GM23248 (cell line): ENCODE measurements at regions not wholly inside any gene's neighbourhood (a gene's known extent, or its start where the extent isn't known, plus 50 kb on each side); places are given as distances from the start of the nearest gene placed in this dataset.

Experiments
- EZH2 ChIP-seq: fragments of 200-600 bp; sonication (generic); IDR thresholded peaks from 2 replicates; pipeline ENCODE4 v1.6.1; 2018; ENCODE audit warnings: antibody characterized with exemption, mild to moderate bottlenecking; ENCODE audit not compliant: insufficient read depth, poor library complexity, severe bottlenecking
- EZH2phosphoT487 ChIP-seq: fragments of 200-600 bp; sonication (generic); IDR thresholded peaks from 2 replicates; pipeline ENCODE4 v1.6.1; 2018; ENCODE audit warnings: antibody characterized with exemption, moderate library complexity, mild to moderate bottlenecking, low read depth; ENCODE audit not compliant: insufficient read depth

- no peak for TF ChIP-seq EZH2
- no peak for TF ChIP-seq EZH2phosphoT487
These were observed 330.0 kb upstream of the MKI67 start for GRCh38 chr10:128456271-128456670.
